Lung (tissue), 11 donors: ENCODE measurements at regions not wholly inside any gene's neighbourhood (a gene's known extent, or its start where the extent isn't known, plus 50 kb on each side); places are given as distances from the start of the nearest gene placed in this dataset.

Experiments used
- ATAC-seq: fragments of 200-7000 bp; cut with Tn5 transposase; one replicate; pipeline ENCODE4 v1.9.1; 2020; ENCODE audit warnings: moderate number of reproducible peaks; ENCODE audit not compliant: insufficient read depth, low FRiP score
- DNase-seq, 3 donors: peaks; one replicate each; pipeline ENCODE4 v3.0.0-alpha.2; 2013 to 2017
- H3K27ac ChIP-seq, 2 donors: one replicate each; pipeline ENCODE4 v1.5.1; 2013; ENCODE audit warnings: mild to moderate bottlenecking in 2 of 2, moderate library complexity in 2 of 2, control low read depth in 1 of 2, inconsistent platforms in 1 of 2, low read depth in 1 of 2, low read length in 1 of 2
- H3K27me3 ChIP-seq, 3 donors: one replicate each; pipeline ENCODE4 v1.5.1; 2013; ENCODE audit warnings: low read length in 2 of 3; ENCODE audit not compliant: control insufficient read depth in 3 of 3, insufficient read depth in 3 of 3
- H3K36me3 ChIP-seq, 4 donors: one replicate each; pipeline ENCODE4 v1.5.1; 2013; ENCODE audit warnings: low read length in 4 of 4, mild to moderate bottlenecking in 1 of 4, moderate library complexity in 1 of 4; ENCODE audit not compliant: control insufficient read depth in 4 of 4, insufficient read depth in 4 of 4
- H3K4me1 ChIP-seq, 5 donors: one replicate each; pipeline ENCODE4 v1.5.1; 2013; ENCODE audit warnings: low read length in 5 of 5, mild to moderate bottlenecking in 2 of 5, moderate library complexity in 1 of 5; ENCODE audit not compliant: control insufficient read depth in 5 of 5, insufficient read depth in 5 of 5
- H3K4me3 ChIP-seq: one replicate; pipeline ENCODE4 v1.5.1; 2013; ENCODE audit warnings: mild to moderate bottlenecking, control low read depth, moderate library complexity
- H3K9ac ChIP-seq, 2 donors: one replicate each; pipeline ENCODE4 v1.5.1; 2013; ENCODE audit warnings: low read length in 2 of 2, control low read depth in 1 of 2; ENCODE audit not compliant: insufficient read depth in 1 of 2
- H3K9me3 ChIP-seq, 4 donors: one replicate each; pipeline ENCODE4 v1.5.1; 2013; ENCODE audit warnings: low read length in 3 of 4, mild to moderate bottlenecking in 1 of 4, moderate library complexity in 1 of 4; ENCODE audit not compliant: control insufficient read depth in 4 of 4, insufficient read depth in 3 of 4
- WGBS, 2 donors: extraction: QIAGEN DNeasy Blood & Tissue Kit; methylation state at CpG; one replicate each; pipeline ENCODE4 v1.1.7; 2013; 5-methylcytosine and 5-hydroxymethylcytosine counted together
- TF ChIP-seq, protein P1 (sequence below): IDR thresholded peaks from 2 replicates; pipeline ENCODE4 v1.5.1; 2012; ENCODE audit warnings: mild to moderate bottlenecking; ENCODE audit errors: control extremely low read depth, extremely low read depth
- donor health status: control.
- donor health status: control.
- donor health status: Bipolar disorder and iron deficiency.
- donor health status: healthy.
- donor health status: DM: yes; HTN: yes; CAD: no.

DNA sequence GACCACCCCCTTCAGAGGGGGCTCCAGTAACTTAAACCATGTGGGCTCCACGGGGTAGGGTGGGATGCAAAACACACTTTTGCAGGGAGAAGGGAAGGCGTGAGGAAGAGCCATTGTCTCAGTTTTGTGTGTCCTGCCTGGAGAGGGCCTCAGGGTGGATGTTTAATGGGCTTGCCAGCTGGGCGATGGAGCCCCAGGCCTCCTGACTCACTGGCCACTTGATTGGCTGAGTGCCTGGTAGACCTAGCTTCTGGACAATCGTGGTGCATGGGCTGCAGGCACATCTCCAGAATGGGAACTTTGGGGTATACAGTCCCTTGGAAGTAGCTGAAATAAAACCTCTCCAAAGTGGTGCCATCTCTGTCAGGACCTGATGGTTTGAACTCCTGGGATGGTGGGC is 118.3 kb upstream of the MRPS22 start:
- no peaks in the 10 kb centered on the region for H3K9me3 ChIP-seq
- no peaks in the 10 kb centered on the region for H3K36me3 ChIP-seq
- WGBS, 2 donors = 81% methylated on average over 4 of the region's 4 CpGs
- ATAC-seq (no peak), DNase-seq (no peak)
- H3K9ac ChIP-seq = no peak overlapping the region
- no peak overlapping the region for H3K27ac ChIP-seq
- H3K27me3 ChIP-seq = no peaks in the 10 kb centered on the region
- no peak overlapping the region for H3K4me3 ChIP-seq
- TF ChIP-seq, protein P1, sequence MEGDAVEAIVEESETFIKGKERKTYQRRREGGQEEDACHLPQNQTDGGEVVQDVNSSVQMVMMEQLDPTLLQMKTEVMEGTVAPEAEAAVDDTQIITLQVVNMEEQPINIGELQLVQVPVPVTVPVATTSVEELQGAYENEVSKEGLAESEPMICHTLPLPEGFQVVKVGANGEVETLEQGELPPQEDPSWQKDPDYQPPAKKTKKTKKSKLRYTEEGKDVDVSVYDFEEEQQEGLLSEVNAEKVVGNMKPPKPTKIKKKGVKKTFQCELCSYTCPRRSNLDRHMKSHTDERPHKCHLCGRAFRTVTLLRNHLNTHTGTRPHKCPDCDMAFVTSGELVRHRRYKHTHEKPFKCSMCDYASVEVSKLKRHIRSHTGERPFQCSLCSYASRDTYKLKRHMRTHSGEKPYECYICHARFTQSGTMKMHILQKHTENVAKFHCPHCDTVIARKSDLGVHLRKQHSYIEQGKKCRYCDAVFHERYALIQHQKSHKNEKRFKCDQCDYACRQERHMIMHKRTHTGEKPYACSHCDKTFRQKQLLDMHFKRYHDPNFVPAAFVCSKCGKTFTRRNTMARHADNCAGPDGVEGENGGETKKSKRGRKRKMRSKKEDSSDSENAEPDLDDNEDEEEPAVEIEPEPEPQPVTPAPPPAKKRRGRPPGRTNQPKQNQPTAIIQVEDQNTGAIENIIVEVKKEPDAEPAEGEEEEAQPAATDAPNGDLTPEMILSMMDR = no peak
- H3K4me1 ChIP-seq = peaks cover 0 to 4% (median 0%) of the 10 kb centered on the region in 5 donors

DNA sequence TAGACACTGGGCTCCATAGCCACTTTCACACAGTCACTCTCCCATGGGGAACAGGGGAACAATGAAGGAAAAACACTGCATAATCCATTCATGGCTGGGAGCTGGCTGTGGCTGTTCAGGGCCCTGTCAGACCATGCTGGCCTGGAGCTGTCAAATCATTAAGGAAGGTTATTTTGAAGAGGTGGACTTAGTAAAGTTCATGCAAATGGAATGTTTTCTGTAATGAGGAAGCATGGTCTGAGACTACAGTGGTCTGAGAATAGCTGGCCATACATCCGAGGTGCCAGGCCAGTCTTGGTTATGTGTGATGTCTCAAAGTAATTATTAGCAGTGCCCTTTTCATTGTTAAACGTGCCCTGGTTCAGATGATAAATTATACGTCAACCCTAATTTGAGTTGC is 117.1 kb upstream of the MRPS22 start:
- no peak for ATAC-seq
- no peak overlapping the region for H3K9ac ChIP-seq
- no peaks in the 10 kb centered on the region for H3K36me3 ChIP-seq
- TF ChIP-seq, protein P1 = no peak
- no peaks in the 10 kb centered on the region for H3K9me3 ChIP-seq
- H3K27me3 ChIP-seq = no peaks in the 10 kb centered on the region
- no peak overlapping the region for H3K27ac ChIP-seq
- H3K4me1 ChIP-seq = peaks cover 0 to 4% (median 0%) of the 10 kb centered on the region in 5 donors
- H3K4me3 ChIP-seq = no peak overlapping the region
- no peak for DNase-seq
- WGBS, 2 donors = 65 to 69% methylated on average over 3 of the region's 3 CpGs

DNA sequence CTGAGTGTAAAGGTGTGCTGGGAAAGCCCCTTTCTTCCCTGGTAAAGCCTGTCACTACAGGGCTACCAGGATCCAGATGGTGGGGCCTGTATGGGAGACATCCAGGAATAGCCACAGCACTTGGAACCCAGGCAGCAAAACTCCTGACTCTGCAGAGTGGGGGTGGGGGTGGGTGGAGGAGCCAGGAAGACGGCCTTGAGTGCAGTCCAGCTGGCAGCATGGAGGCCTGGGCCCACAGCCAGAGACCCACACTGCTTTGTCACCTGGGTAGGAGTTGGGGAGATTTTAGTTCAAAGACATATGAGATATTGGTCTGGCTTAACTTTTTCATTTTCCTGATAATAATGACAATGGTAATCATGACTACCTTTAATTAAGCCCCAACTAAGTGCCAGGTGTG is 116.7 kb upstream of the MRPS22 start:
- Histone ChIP-seq H3K36me3 (no peaks in the 10 kb centered on the region), H3K4me1 (peaks cover 0 to 4% (median 0%) of the 10 kb centered on the region in 5 donors), H3K9ac (no peak overlapping the region), H3K27me3 (no peaks in the 10 kb centered on the region), H3K4me3 (no peak overlapping the region), H3K27ac (no peak overlapping the region), H3K9me3 (no peaks in the 10 kb centered on the region)
- 35 to 76% methylated on average over 1 of the region's 1 CpG for WGBS, 2 donors
- TF ChIP-seq, protein P1 = no peak
- ATAC-seq (no peak), DNase-seq (peak in 1 of 3 donors; percentile 37)

DNA sequence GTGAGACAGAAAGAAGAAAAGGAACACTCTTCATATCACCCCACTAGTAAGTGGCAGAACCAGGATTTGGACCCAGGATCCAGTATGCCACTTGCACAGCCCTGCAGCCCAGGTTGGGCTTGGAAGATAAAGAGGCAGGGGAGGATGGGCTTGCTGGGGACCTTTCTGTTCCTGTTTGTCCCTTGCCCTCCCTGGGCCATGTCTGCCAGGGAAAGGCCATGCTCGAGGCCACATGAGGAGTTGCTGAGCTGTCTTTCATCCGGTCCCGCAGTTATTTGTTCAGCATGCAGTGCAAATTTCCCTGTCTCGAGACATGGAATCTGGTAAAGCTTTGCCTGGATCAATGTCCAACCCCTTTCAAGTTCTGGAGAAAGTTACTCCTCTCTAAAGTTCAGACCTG is 116.0 kb upstream of the MRPS22 start:
- no peak overlapping the region for H3K9ac ChIP-seq
- no peak overlapping the region for H3K27ac ChIP-seq
- TF ChIP-seq, protein P1 = no peak
- DNase-seq = no peak
- H3K4me3 ChIP-seq = no peak overlapping the region
- 64 to 78% methylated on average over 4 of the region's 4 CpGs for WGBS, 2 donors
- H3K36me3 ChIP-seq = no peaks in the 10 kb centered on the region
- no peaks in the 10 kb centered on the region for H3K9me3 ChIP-seq
- ATAC-seq = no peak
- H3K4me1 ChIP-seq = peaks cover 0 to 4% (median 0%) of the 10 kb centered on the region in 5 donors
- H3K27me3 ChIP-seq = no peaks in the 10 kb centered on the region
